Right atrium auricular region (tissue), 2 donors: ENCODE measurements at regions not wholly inside any gene's neighbourhood (a gene's known extent, or its start where the extent isn't known, plus 50 kb on each side); places are given as distances from the start of the nearest gene placed in this dataset.
A peak's percentile ranks its signal among the peaks of the same experiment; 100 is the strongest.

Source experiments
- DNase-seq: peaks from one replicate; pipeline ENCODE4 v3.0.0-alpha.2; 2019; ENCODE audit warnings: low spot score
- H3K27ac ChIP-seq, 2 donors: fragments of 200-600 bp; sonication (generic); 1 replicate in 1 of 2; 2 replicates in 1 of 2; pipeline ENCODE4 v1.5.1; 2016 to 2019
- H3K27me3 ChIP-seq, 2 donors: fragments of 200-600 bp; sonication (generic); one replicate each; pipeline versions ENCODE4 v1.5.1 to v1.6.0; 2017 to 2019
- H3K36me3 ChIP-seq: fragments of 200-600 bp; sonication (generic); one replicate; pipeline ENCODE4 v1.5.1; 2016
- H3K4me1 ChIP-seq, 2 donors: fragments of 200-600 bp; sonication (generic); one replicate each; pipeline versions ENCODE4 v1.5.1 to v1.6.0; 2017 to 2019
- H3K4me3 ChIP-seq, 2 donors: fragments of 200-600 bp; sonication (generic); 1 replicate in 1 of 2; 2 replicates in 1 of 2; pipeline ENCODE4 v1.5.1; 2017 to 2019; ENCODE audit warnings: mild to moderate bottlenecking in 1 of 2, moderate library complexity in 1 of 2
- H3K9me3 ChIP-seq, 2 donors: fragments of 200-600 bp; sonication (generic); one replicate each; pipeline ENCODE4 v1.5.1; 2019
- CTCF ChIP-seq, 2 donors: fragments of 200-600 bp; sonication (generic); IDR thresholded peaks; one replicate each; pipeline ENCODE4 v1.5.1; 2019; ENCODE audit warnings: antibody characterized with exemption in 2 of 2

GRCh38 chr7:42494736-42495135 lies 257.7 kb upstream of the GLI3 start:
- TF ChIP-seq CTCF (IDR thresholded peaks at IDR 0.05): no peak
- no peaks in the 10 kb centered on the region for H3K36me3 ChIP-seq
- H3K27ac ChIP-seq: peak overlapping the region in 1 of 2 donors; percentile 24
- no peaks in the 10 kb centered on the region for H3K27me3 ChIP-seq
- peaks cover 0 to 14% of the 10 kb centered on the region in 2 donors for H3K4me1 ChIP-seq
- DNase-seq: no peak
- no peak overlapping the region for H3K4me3 ChIP-seq
- no peaks in the 10 kb centered on the region for H3K9me3 ChIP-seq

- no peak for TF ChIP-seq CTCF (IDR thresholded peaks at IDR 0.05)
- no peak overlapping the region for H3K4me3 ChIP-seq
- H3K4me1 ChIP-seq: peaks cover 0 to 14% of the 10 kb centered on the region in 2 donors
- H3K36me3 ChIP-seq: no peaks in the 10 kb centered on the region
- H3K27me3 ChIP-seq: no peaks in the 10 kb centered on the region
- H3K9me3 ChIP-seq: no peaks in the 10 kb centered on the region
- H3K27ac ChIP-seq: peak overlapping the region; percentile 6 to 24
- no peak for DNase-seq
Observed at GRCh38 chr7:42494199-42494710, 257.2 kb upstream of the GLI3 start.

- peak overlapping the region; percentile 25 to 42 for H3K4me3 ChIP-seq
- no peaks in the 10 kb centered on the region for H3K36me3 ChIP-seq
- H3K27me3 ChIP-seq: no peaks in the 10 kb centered on the region
- no peaks in the 10 kb centered on the region for H3K9me3 ChIP-seq
- peak; percentile 80 for DNase-seq
- H3K27ac ChIP-seq: peak overlapping the region; percentile 21 to 39
- H3K4me1 ChIP-seq: peaks cover 0 to 14% of the 10 kb centered on the region in 2 donors
- no peak for TF ChIP-seq CTCF (IDR thresholded peaks at IDR 0.05)
Observed at GRCh38 chr7:42493436-42494198, 256.6 kb upstream of the GLI3 start.

- H3K27me3 ChIP-seq: no peaks in the 10 kb centered on the region
- no peak for DNase-seq
- no peaks in the 10 kb centered on the region for H3K36me3 ChIP-seq
- H3K27ac ChIP-seq: peak overlapping the region; percentile 21 to 39
- no peaks in the 10 kb centered on the region for H3K9me3 ChIP-seq
- peak overlapping the region in 1 of 2 donors; percentile 42 for H3K4me3 ChIP-seq
- peaks cover 0 to 14% of the 10 kb centered on the region in 2 donors for H3K4me1 ChIP-seq
- no peak for TF ChIP-seq CTCF (IDR thresholded peaks at IDR 0.05)
Observed at GRCh38 chr7:42492920-42493319, 255.9 kb upstream of the GLI3 start.

- no peaks in the 10 kb centered on the region for H3K27me3 ChIP-seq
- H3K27ac ChIP-seq: no peak overlapping the region
- no peaks in the 10 kb centered on the region for H3K9me3 ChIP-seq
- DNase-seq: no peak
- H3K4me1 ChIP-seq: peaks cover 0 to 14% of the 10 kb centered on the region in 2 donors
- no peak for TF ChIP-seq CTCF (IDR thresholded peaks at IDR 0.05)
- H3K4me3 ChIP-seq: no peak overlapping the region
- no peaks in the 10 kb centered on the region for H3K36me3 ChIP-seq
Observed at GRCh38 chr7:42491106-42491505, 254.1 kb upstream of the GLI3 start.
